ENCODE measurements at regions not wholly inside any gene's neighbourhood (a gene's known extent, or its start where the extent isn't known, plus 50 kb on each side); places are given as distances from the start of the nearest gene placed in this dataset.
A peak's percentile ranks its signal among the peaks of the same experiment; 100 is the strongest.
"Not testable (repeated sequence)": the region's sequence is repeated elsewhere in the genome, so short reads cannot be mapped to it uniquely, and the experiment has no call there.

GRCh38 chr6:110558575-110558974 lies 82.2 kb upstream of the SLC22A16 start:
- DNase-seq (ENCODE audit: low read depth): no peak

GRCh38 chr6:110557199-110557598 lies 80.8 kb upstream of the SLC22A16 start:
- no peak for DNase-seq (ENCODE audit: low read depth)

- no peak for DNase-seq (ENCODE audit: low read depth)
Observed at GRCh38 chr6:110556317-110557110, 80.1 kb upstream of the SLC22A16 start.

- DNase-seq (ENCODE audit: low read depth): no peak
Observed at GRCh38 chr6:110554966-110555460, 78.6 kb upstream of the SLC22A16 start.

- no peak for DNase-seq (ENCODE audit: low read depth)
Observed at GRCh38 chr6:110554441-110554840, 78.0 kb upstream of the SLC22A16 start.

- DNase-seq (ENCODE audit: low read depth): no peak
Observed at GRCh38 chr6:110552901-110553641, 76.7 kb upstream of the SLC22A16 start.

- no peak for DNase-seq (ENCODE audit: low read depth)
Observed at GRCh38 chr6:110552076-110552475, 75.7 kb upstream of the SLC22A16 start.

GRCh38 chr6:110551088-110551487 lies 74.7 kb upstream of the SLC22A16 start:
- DNase-seq (ENCODE audit: low read depth): no peak

- DNase-seq (ENCODE audit: low read depth): no peak
Observed at GRCh38 chr6:110550353-110550752, 73.9 kb upstream of the SLC22A16 start.

GRCh38 chr6:110549277-110549676 lies 72.9 kb upstream of the SLC22A16 start:
- DNase-seq (ENCODE audit: low read depth): no peak

GRCh38 chr6:110548110-110548847 lies 71.9 kb upstream of the SLC22A16 start:
- DNase-seq (ENCODE audit: low read depth): no peak

GRCh38 chr6:110547266-110547964 lies 71.0 kb upstream of the SLC22A16 start:
- peak; percentile 95 for DNase-seq (ENCODE audit: low read depth)

GRCh38 chr6:110545081-110545872 lies 68.9 kb upstream of the SLC22A16 start:
- DNase-seq (ENCODE audit: low read depth): no peak

GRCh38 chr6:110544472-110544871 lies 68.1 kb upstream of the SLC22A16 start:
- no peak for DNase-seq (ENCODE audit: low read depth)

GRCh38 chr6:110543106-110543505 lies 66.7 kb upstream of the SLC22A16 start:
- DNase-seq (ENCODE audit: low read depth): peak; percentile 93

GRCh38 chr6:110542311-110543024 lies 66.1 kb upstream of the SLC22A16 start:
- DNase-seq (ENCODE audit: low read depth): peak; percentile 81

- peak; percentile 64 for DNase-seq (ENCODE audit: low read depth)
Observed at GRCh38 chr6:110541701-110542309, 65.4 kb upstream of the SLC22A16 start.

- DNase-seq (ENCODE audit: low read depth): not testable (repeated sequence)
Observed at GRCh38 chr6:110539277-110540019, 63.0 kb upstream of the SLC22A16 start.

All from M059J (cell line).